Breast epithelium (tissue), 3 donors: ENCODE measurements at regions not wholly inside any gene's neighbourhood (a gene's known extent, or its start where the extent isn't known, plus 50 kb on each side); places are given as distances from the start of the nearest gene placed in this dataset.

Source experiments
- CTCF ChIP-seq, 3 donors: fragments of 450-650 bp; IDR thresholded peaks; one replicate each; pipeline ENCODE4 v1.5.1; 2016 to 2017; ENCODE audit warnings: antibody characterized with exemption in 3 of 3, mild to moderate bottlenecking in 3 of 3, moderate library complexity in 3 of 3
- POLR2A ChIP-seq: fragments of 450-650 bp; IDR thresholded peaks from one replicate; pipeline ENCODE4 v1.6.1; 2016; ENCODE audit warnings: antibody characterized with exemption, mild to moderate bottlenecking, moderate library complexity

- TF ChIP-seq CTCF (IDR thresholded peaks at IDR 0.05) (no peak), POLR2A (no peak)
Measured at GRCh38 chr20:39778431-39778830, 816.3 kb downstream of the DHX35 start.
